Fibroblast of pulmonary artery (primary cell): ENCODE measurements at regions not wholly inside any gene's neighbourhood (a gene's known extent, or its start where the extent isn't known, plus 50 kb on each side); places are given as distances from the start of the nearest gene placed in this dataset.
A peak's percentile ranks its signal among the peaks of the same experiment; 100 is the strongest.

ENCODE experiments used
- DNase-seq: peaks from one replicate; pipeline ENCODE4 v3.0.0-alpha.2; 2010; ENCODE audit warnings: low read depth
- H3K4me3 ChIP-seq: replicated peaks from 2 replicates; pipeline ENCODE4 v1.5.1; 2011; ENCODE audit warnings: low read depth, mild to moderate bottlenecking, control low read depth, low read length, moderate library complexity
- TF ChIP-seq, protein P1 (sequence below): IDR thresholded peaks from 2 replicates; pipeline ENCODE4 v1.5.1; 2011; ENCODE audit warnings: mild to moderate bottlenecking, control low read depth, low read length, inconsistent platforms; ENCODE audit errors: missing control alignments

DNA sequence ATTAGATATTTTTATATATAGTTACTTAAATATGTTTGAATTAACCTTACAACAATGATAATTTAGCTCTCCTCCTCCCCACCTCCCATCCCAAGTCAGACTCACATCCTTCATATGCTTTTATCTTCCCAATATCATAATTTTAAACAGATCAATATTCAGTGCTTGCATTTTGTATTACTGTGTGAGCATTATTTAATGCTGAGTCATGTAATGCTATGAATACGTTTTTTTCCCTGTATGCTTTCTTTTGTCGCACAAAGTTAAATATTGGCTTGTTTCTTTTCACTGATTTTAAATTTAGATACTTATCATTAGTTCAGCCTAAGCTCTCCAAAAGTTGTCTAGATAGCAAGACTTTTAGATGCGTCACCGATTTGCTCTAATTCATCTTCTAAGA is 471.6 kb upstream of the SGO1 start:
- no peak overlapping the region for H3K4me3 ChIP-seq
- TF ChIP-seq, protein P1, sequence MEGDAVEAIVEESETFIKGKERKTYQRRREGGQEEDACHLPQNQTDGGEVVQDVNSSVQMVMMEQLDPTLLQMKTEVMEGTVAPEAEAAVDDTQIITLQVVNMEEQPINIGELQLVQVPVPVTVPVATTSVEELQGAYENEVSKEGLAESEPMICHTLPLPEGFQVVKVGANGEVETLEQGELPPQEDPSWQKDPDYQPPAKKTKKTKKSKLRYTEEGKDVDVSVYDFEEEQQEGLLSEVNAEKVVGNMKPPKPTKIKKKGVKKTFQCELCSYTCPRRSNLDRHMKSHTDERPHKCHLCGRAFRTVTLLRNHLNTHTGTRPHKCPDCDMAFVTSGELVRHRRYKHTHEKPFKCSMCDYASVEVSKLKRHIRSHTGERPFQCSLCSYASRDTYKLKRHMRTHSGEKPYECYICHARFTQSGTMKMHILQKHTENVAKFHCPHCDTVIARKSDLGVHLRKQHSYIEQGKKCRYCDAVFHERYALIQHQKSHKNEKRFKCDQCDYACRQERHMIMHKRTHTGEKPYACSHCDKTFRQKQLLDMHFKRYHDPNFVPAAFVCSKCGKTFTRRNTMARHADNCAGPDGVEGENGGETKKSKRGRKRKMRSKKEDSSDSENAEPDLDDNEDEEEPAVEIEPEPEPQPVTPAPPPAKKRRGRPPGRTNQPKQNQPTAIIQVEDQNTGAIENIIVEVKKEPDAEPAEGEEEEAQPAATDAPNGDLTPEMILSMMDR, result no peak
- DNase-seq, result no peak

DNA sequence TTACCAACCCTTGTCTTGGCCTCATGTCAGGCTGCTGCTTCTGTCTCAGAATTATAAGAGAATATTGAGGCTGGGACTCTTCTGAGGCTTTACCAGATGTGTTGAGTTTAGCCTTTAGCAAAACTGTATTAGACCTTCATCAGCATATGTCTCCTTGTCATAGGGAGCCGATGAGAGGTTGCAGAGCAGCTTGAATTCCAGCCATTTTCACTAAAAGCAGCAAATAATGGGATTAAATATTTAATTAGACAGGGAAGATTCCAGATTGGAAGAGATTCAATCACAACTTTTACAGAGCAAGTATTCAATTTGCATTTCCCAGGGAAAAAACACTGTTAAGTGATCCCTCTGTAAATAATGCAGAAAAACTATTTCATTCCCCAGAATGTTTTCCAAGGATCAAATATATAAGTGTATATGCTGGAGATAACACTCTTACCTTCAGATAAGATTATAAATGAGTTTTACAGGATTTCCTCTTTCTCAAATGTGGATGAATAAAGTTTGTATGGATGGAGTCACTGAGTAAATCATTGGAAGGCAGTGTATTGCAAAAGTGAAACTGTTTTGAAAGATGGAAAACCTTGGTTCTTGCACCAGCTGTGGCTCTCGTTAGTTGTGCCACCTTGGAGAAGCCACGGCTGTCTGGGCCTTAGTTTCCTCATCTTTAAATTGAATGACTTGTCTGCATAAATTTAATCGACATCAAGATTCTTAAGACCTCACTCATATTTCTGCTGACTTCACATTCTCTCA is 466.4 kb upstream of the SGO1 start:
- TF ChIP-seq, protein P1, result no peak
- no peak for DNase-seq
- H3K4me3 ChIP-seq, result no peak overlapping the region

DNA sequence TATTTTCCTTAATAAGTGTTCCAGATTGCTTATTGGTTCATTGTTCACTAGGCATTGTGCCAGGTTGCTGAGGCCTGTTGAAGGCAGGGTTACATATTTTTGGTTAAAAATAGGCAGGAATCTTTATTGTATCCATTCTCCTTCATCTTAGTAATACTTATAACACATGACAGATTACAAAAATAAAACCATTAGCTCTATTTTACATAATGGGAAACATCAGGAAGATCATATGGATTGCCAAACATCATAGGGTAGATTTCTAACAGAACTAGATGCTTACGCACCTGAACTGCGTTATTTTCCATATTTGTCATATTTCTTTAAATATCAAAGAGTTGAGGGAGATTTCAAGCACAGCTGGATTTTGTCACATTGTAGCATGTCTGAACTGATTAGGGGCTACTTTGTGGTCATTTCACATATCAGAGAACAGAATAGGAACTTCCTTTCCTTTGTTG is 462.9 kb upstream of the SGO1 start:
- DNase-seq, result peak; percentile 62
- no peak overlapping the region for H3K4me3 ChIP-seq
- TF ChIP-seq, protein P1, result no peak

DNA sequence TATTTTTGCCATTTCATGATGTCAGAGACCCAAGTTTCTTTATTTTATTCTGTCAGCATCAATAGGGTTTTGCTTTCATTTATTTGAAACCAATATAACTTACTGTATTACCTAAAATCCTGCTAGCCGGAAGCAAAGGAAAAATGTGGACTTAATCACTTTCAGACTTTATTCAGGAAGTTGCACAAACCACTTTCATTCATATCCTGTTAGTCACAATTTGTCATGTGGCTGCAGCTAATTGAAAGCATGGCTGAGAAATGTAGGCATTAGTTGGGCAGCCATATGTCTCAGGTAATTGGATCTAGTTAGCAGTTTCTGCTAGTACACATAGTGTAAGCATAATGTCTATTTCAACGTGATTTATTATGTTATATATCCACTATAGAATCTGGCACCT is 462.3 kb upstream of the SGO1 start:
- TF ChIP-seq, protein P1, result no peak
- H3K4me3 ChIP-seq, result no peak overlapping the region
- DNase-seq, result peak; percentile 85

DNA sequence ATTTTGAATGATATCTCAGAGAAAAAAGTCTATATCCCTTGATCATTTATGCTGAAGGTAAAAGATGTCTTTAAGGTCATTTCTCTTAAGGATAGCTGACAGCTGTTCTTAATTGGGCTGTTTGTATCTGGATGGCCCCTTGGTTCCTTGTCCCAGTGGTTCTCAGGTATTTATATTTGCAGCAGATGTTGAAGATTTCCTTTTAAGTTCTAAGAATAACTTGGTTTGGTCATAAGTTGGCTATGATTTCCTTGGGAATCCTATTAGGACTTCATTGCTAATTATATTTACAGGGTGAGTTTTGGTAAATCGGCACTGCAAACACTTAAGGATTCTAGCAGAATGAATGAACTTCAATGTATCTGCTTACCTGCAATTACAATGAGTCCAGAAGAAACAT is 460.4 kb upstream of the SGO1 start:
- no peak overlapping the region for H3K4me3 ChIP-seq
- no peak for DNase-seq

DNA sequence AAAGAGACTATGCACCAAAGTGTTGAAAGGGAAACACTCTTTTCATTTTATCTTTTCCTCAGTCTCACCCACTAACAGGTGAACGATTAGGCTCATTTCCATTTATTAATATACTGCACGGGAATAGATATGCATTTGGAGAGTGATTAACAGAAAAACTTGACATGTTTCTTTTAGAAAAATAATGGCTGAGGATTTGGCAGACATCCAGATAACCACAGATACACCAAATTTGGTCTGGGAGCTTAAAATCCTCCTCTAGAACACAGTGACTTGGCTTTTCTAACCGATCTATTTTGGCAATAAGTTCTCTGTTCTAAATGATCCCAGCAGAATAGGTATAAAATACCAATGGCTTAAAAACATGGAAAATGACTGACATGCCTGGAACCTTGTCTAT is 459.3 kb upstream of the SGO1 start:
- TF ChIP-seq, protein P1, result no peak
- no peak overlapping the region for H3K4me3 ChIP-seq
- DNase-seq, result peak; percentile 16

More for the DNA sequence above, 460.4 kb upstream of the SGO1 start:
- TF ChIP-seq, protein P1, result no peak

DNA sequence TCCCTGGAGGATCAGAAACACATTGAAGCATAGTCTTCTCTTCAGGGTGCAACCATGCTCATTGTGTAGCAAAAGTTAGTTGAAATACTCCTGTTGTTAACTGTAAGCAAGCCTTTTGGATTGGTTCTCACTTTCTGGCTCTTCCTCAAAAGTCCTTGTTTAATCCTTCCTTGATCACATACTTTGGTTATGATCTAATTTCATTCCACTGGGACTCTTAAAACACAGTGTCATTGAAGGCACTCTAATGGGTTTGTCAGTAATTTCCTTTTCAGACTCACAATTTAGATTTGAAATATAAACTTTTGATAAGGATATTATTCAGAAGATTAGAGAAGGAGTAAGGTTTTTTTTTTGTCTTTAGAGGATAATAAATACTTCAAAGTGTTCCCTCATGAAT is 451.7 kb upstream of the SGO1 start:
- peak; percentile 14 for DNase-seq
- TF ChIP-seq, protein P1, result no peak
- no peak overlapping the region for H3K4me3 ChIP-seq
